Neutrophil (primary cell): ENCODE measurements at regions not wholly inside any gene's neighbourhood (a gene's known extent, or its start where the extent isn't known, plus 50 kb on each side); places are given as distances from the start of the nearest gene placed in this dataset.

Source experiments
- H3K27ac ChIP-seq: fragments of 200-600 bp; sonication (generic); 2 replicates; pipeline ENCODE4 v1.5.1; 2016; ENCODE audit warnings: mild to moderate bottlenecking, moderate library complexity
- H3K27me3 ChIP-seq: fragments of 200-600 bp; sonication (generic); 2 replicates; pipeline ENCODE4 v1.6.0; 2016; ENCODE audit warnings: mild to moderate bottlenecking
- H3K36me3 ChIP-seq: fragments of 200-600 bp; sonication (generic); 2 replicates; pipeline ENCODE4 v1.5.1; 2017
- H3K4me1 ChIP-seq, 2 experiments: fragments of 200-600 bp in 1 of 2; sonication (generic) in 1 of 2; 1 replicate in 1 of 2; 2 replicates in 1 of 2; pipeline versions ENCODE4 v1.5.1 to v1.6.1; 2013 to 2016; ENCODE audit warnings: low read depth in 1 of 2, low read length in 1 of 2, mild to moderate bottlenecking in 1 of 2, moderate library complexity in 1 of 2; ENCODE audit not compliant: control insufficient read depth in 1 of 2, insufficient read depth in 1 of 2
- H3K4me3 ChIP-seq, 2 experiments: fragments of 200-600 bp in 1 of 2; sonication (generic) in 1 of 2; 1 replicate in 1 of 2; 2 replicates in 1 of 2; pipeline ENCODE4 v1.5.1; 2013 to 2016; ENCODE audit warnings: low read depth in 1 of 2, low read length in 1 of 2, mild to moderate bottlenecking in 1 of 2, moderate library complexity in 1 of 2
- H3K9me3 ChIP-seq: fragments of 200-600 bp; sonication (generic); 2 replicates; pipeline ENCODE4 v1.5.1; 2016
- CTCF ChIP-seq: fragments of 200-600 bp; sonication (generic); IDR thresholded peaks from 2 replicates; pipeline ENCODE4 v1.5.1; 2016; ENCODE audit warnings: antibody characterized with exemption

GRCh38 chr11:79547256-79547655, 106.4 kb upstream of the TENM4 start:
- H3K4me1 ChIP-seq, result no peaks in the 10 kb centered on the region
- H3K27ac ChIP-seq, result no peak overlapping the region
- TF ChIP-seq CTCF, result no peak
- H3K9me3 ChIP-seq, result no peaks in the 10 kb centered on the region
- H3K27me3 ChIP-seq, result no peaks in the 10 kb centered on the region
- H3K36me3 ChIP-seq, result no peaks in the 10 kb centered on the region
- no peak overlapping the region for H3K4me3 ChIP-seq

GRCh38 chr11:79546351-79546750, 105.5 kb upstream of the TENM4 start:
- H3K4me1 ChIP-seq, result no peaks in the 10 kb centered on the region
- H3K27ac ChIP-seq, result no peak overlapping the region
- H3K27me3 ChIP-seq, result no peaks in the 10 kb centered on the region
- H3K36me3 ChIP-seq, result no peaks in the 10 kb centered on the region
- H3K9me3 ChIP-seq, result no peaks in the 10 kb centered on the region
- no peak overlapping the region for H3K4me3 ChIP-seq
- no peak for TF ChIP-seq CTCF

GRCh38 chr11:79544361-79544760, 103.5 kb upstream of the TENM4 start:
- Histone ChIP-seq H3K9me3 (no peaks in the 10 kb centered on the region), H3K4me3 (no peak overlapping the region), H3K36me3 (no peaks in the 10 kb centered on the region), H3K27me3 (no peaks in the 10 kb centered on the region), H3K27ac (no peak overlapping the region), H3K4me1 (no peaks in the 10 kb centered on the region)
- TF ChIP-seq CTCF, result no peak

- no peaks in the 10 kb centered on the region for H3K4me1 ChIP-seq
- no peak overlapping the region for H3K27ac ChIP-seq
- no peak for TF ChIP-seq CTCF
- H3K4me3 ChIP-seq, result no peak overlapping the region
- no peaks in the 10 kb centered on the region for H3K36me3 ChIP-seq
- H3K9me3 ChIP-seq, result no peaks in the 10 kb centered on the region
- no peaks in the 10 kb centered on the region for H3K27me3 ChIP-seq
Measured at GRCh38 chr11:79543101-79543500, 102.3 kb upstream of the TENM4 start.

GRCh38 chr11:79541466-79541865, 100.6 kb upstream of the TENM4 start:
- Histone ChIP-seq H3K9me3 (no peaks in the 10 kb centered on the region), H3K36me3 (no peaks in the 10 kb centered on the region), H3K27ac (no peak overlapping the region), H3K27me3 (no peaks in the 10 kb centered on the region), H3K4me3 (no peak overlapping the region), H3K4me1 (no peaks in the 10 kb centered on the region)
- no peak for TF ChIP-seq CTCF

GRCh38 chr11:79538775-79539174, 97.9 kb upstream of the TENM4 start:
- no peak overlapping the region for H3K27ac ChIP-seq
- H3K27me3 ChIP-seq, result no peaks in the 10 kb centered on the region
- TF ChIP-seq CTCF, result no peak
- H3K36me3 ChIP-seq, result no peaks in the 10 kb centered on the region
- no peaks in the 10 kb centered on the region for H3K4me1 ChIP-seq
- H3K4me3 ChIP-seq, result no peak overlapping the region
- H3K9me3 ChIP-seq, result no peaks in the 10 kb centered on the region
